IMR-90 (cell line): ENCODE measurements at regions not wholly inside any gene's neighbourhood (a gene's known extent, or its start where the extent isn't known, plus 50 kb on each side); places are given as distances from the start of the nearest gene placed in this dataset.

ENCODE experiments used
- CEBPB ChIP-seq: IDR thresholded peaks from 2 replicates; pipeline ENCODE4 v1.6.1; 2012; ENCODE audit warnings: low read depth, low read length, improper control_type of control experiment
- NFE2L2 ChIP-seq: fragments of 150-350 bp; IDR thresholded peaks from 2 replicates; pipeline ENCODE4 v1.6.1; 2016; ENCODE audit warnings: low read depth, mild to moderate bottlenecking, low read length
- POLR2A ChIP-seq: IDR thresholded peaks from 2 replicates; pipeline ENCODE4 v1.6.1; 2012; ENCODE audit warnings: mild to moderate bottlenecking, low read depth, low read length
- RAD21 ChIP-seq: IDR thresholded peaks from 2 replicates; pipeline ENCODE4 v1.6.1; 2012; ENCODE audit warnings: low read length, improper control_type of control experiment
- TF ChIP-seq, protein P1 (sequence below): conservative IDR thresholded peaks from 2 replicates; pipeline ENCODE4 v1.5.1; 2012; ENCODE audit warnings: mild to moderate bottlenecking, low read depth, low read length, improper control_type of control experiment

DNA sequence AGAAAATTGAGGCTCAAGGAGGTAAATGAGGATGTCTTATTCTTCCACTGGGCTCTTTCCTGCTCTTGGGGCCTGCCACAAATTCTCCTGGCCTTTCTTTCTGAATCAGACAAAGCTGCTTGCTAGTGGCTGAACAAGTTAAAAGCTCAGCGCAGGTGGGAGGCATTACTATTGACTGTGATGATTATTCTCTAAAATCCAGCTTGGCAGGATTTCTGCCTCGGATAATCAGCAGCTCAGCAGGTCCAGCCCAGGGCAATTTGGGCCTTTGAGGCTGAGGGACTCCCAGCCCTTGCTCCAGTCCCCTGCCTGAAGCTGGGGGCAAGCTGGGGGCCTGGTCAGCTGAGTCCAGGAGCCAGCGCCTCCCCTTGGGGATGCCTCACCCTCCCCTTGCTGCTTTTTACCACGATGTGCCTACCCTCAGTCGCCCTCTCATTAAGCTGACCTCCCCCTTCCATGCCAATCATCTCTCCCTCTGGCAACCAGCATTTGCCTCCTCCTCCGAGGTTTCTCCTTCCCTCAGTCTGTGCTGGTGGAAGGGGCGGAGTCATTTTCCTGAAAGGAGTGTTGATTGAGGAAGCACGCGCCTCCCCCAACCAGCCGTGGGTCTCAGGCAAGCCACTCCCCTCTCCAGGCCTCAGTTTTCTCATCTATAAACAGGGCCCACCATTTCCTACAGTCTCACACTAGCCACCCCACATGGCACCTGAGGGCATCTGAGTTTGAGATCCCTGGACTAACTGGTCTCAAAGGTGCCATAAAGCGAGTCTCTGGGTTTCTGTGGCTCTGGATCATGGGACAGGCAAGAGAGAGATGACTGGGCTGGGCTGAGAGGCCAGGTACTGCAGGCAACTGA is 60.6 kb upstream of the PRDM11 start:
- no peak for TF ChIP-seq RAD21
- TF ChIP-seq, protein P1, sequence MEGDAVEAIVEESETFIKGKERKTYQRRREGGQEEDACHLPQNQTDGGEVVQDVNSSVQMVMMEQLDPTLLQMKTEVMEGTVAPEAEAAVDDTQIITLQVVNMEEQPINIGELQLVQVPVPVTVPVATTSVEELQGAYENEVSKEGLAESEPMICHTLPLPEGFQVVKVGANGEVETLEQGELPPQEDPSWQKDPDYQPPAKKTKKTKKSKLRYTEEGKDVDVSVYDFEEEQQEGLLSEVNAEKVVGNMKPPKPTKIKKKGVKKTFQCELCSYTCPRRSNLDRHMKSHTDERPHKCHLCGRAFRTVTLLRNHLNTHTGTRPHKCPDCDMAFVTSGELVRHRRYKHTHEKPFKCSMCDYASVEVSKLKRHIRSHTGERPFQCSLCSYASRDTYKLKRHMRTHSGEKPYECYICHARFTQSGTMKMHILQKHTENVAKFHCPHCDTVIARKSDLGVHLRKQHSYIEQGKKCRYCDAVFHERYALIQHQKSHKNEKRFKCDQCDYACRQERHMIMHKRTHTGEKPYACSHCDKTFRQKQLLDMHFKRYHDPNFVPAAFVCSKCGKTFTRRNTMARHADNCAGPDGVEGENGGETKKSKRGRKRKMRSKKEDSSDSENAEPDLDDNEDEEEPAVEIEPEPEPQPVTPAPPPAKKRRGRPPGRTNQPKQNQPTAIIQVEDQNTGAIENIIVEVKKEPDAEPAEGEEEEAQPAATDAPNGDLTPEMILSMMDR: no peak
- TF ChIP-seq POLR2A: no peak
- TF ChIP-seq NFE2L2: no peak
- TF ChIP-seq CEBPB: no peak
